PC-3 (cell line): ENCODE measurements at regions not wholly inside any gene's neighbourhood (a gene's known extent, or its start where the extent isn't known, plus 50 kb on each side); places are given as distances from the start of the nearest gene placed in this dataset.

Experiments
- ATAC-seq: fragments of 200-7000 bp; cut with Tn5 transposase; 2 replicates; pipeline ENCODE4 v1.9.1; 2020; ENCODE audit warnings: mild to moderate bottlenecking, moderate library complexity
- BruUV-seq: library from RNA; stranded (reverse); fragments of 400-500 nt; replicated peaks from 2 replicates; lab custom pipeline; 2021; lab: Mats Ljungman, UMichigan
- CTCF ChIA-PET: fragments of 300-600 bp; sonication (Branson Sonifier 250); formaldehyde crosslinking; loops from one replicate; lab custom pipeline; 2022; ENCODE audit warnings: antibody characterized with exemption; lab: Charles Lee
- POLR2A ChIA-PET: fragments of 300-600 bp; sonication (Branson Sonifier 250); formaldehyde crosslinking; loops from one replicate; lab custom pipeline; 2022; ENCODE audit warnings: antibody characterized with exemption; ENCODE audit not compliant: unreplicated experiment; lab: Charles Lee
- DNase-seq: peaks from one replicate; pipeline ENCODE4 v3.0.0-alpha.2; 2015
- H2AFZ ChIP-seq: fragments of 300-600 bp; sonication (generic); 2 replicates; pipeline ENCODE4 v1.6.0; 2016; ENCODE audit warnings: antibody characterized with exemption, low read length
- H3F3A ChIP-seq: fragments of 300-600 bp; sonication (generic); one replicate; pipeline ENCODE4 v1.6.0; 2017; ENCODE audit warnings: antibody characterized with exemption, low read length, control low read depth, mild to moderate bottlenecking; ENCODE audit not compliant: unreplicated experiment
- H3K27ac ChIP-seq: fragments of 300-600 bp; sonication (generic); 2 replicates; pipeline ENCODE4 v1.5.1; 2016; ENCODE audit warnings: mild to moderate bottlenecking, low read length
- H3K27me3 ChIP-seq: fragments of 300-600 bp; sonication (generic); 2 replicates; pipeline ENCODE4 v1.6.1; 2016; ENCODE audit warnings: low read length, mixed read lengths
- H3K36me3 ChIP-seq: fragments of 300-600 bp; sonication (generic); 2 replicates; pipeline ENCODE4 v1.6.1; 2016; ENCODE audit warnings: low read depth, mixed run types, low read length, mixed read lengths
- H3K4me1 ChIP-seq: fragments of 300-600 bp; sonication (generic); 2 replicates; pipeline ENCODE4 v1.5.1; 2016; ENCODE audit warnings: low read length; ENCODE audit not compliant: insufficient read depth
- H3K4me2 ChIP-seq: fragments of 300-600 bp; sonication (generic); 2 replicates; pipeline ENCODE4 v1.6.0; 2016; ENCODE audit warnings: low read length
- H3K4me3 ChIP-seq: fragments of 300-600 bp; sonication (generic); 2 replicates; pipeline ENCODE4 v1.5.1; 2016; ENCODE audit warnings: mild to moderate bottlenecking, low read length, mixed read lengths
- H3K79me2 ChIP-seq: fragments of 300-600 bp; sonication (generic); 2 replicates; pipeline ENCODE4 v1.6.1; 2017; ENCODE audit warnings: low read length, mixed read lengths
- H3K9ac ChIP-seq: fragments of 300-600 bp; sonication (generic); 2 replicates; pipeline ENCODE4 v1.6.0; 2016; ENCODE audit warnings: mild to moderate bottlenecking, low read length
- H3K9me2 ChIP-seq: fragments of 300-600 bp; sonication (generic); replicated peaks from 2 replicates; pipeline ENCODE4 v1.6.1; 2016; ENCODE audit warnings: mixed run types, low read length, mixed read lengths
- H3K9me3 ChIP-seq: fragments of 300-600 bp; sonication (generic); 2 replicates; pipeline ENCODE4 v1.6.1; 2016; ENCODE audit warnings: low read length, mixed read lengths
- H4K20me1 ChIP-seq: fragments of 300-600 bp; sonication (generic); 2 replicates; pipeline ENCODE4 v1.6.1; 2016; ENCODE audit warnings: low read length, mixed read lengths
- CTCF ChIP-seq: fragments of 300-600 bp; sonication (generic); conservative IDR thresholded peaks from 2 replicates; pipeline ENCODE4 v1.5.1; 2017; ENCODE audit warnings: antibody characterized with exemption, low read depth, mild to moderate bottlenecking, low read length
- EZH2 ChIP-seq: fragments of 300-600 bp; sonication (generic); IDR thresholded peaks from one replicate; pipeline ENCODE4 v1.6.1; 2017; ENCODE audit warnings: antibody characterized with exemption, mild to moderate bottlenecking, low read length; ENCODE audit not compliant: unreplicated experiment
- EZH2phosphoT487 ChIP-seq: fragments of 300-600 bp; sonication (generic); IDR thresholded peaks from 2 replicates; pipeline ENCODE4 v1.6.1; 2018; ENCODE audit warnings: mild to moderate bottlenecking, antibody characterized with exemption, low read length, borderline replicate concordance
- intact Hi-C: fragments of 100-400 bp; cut with micrococcal nuclease; formaldehyde crosslinking; loops from 2 replicates; pipeline ENCODE4 v1.9.0; 2023

GRCh38 chr1:30149226-30149625 lies 574.2 kb downstream of the MATN1 start:
- Histone ChIP-seq H3K9ac (no peak overlapping the region), H3K27ac (no peak overlapping the region), H2AFZ (no peak overlapping the region), H3K27me3 (no peaks in the 10 kb centered on the region), H3K36me3 (no peaks in the 10 kb centered on the region), H3K79me2 (no peaks in the 10 kb centered on the region), H4K20me1 (no peaks in the 10 kb centered on the region), H3K9me3 (no peaks in the 10 kb centered on the region), H3F3A (no peaks in the 10 kb centered on the region), H3K4me2 (no peak overlapping the region), H3K4me1 (no peaks in the 10 kb centered on the region), H3K4me3 (no peak overlapping the region), H3K9me2 (no peaks in the 10 kb centered on the region)
- intact Hi-C loops = no loop called here
- ATAC-seq (no peak), DNase-seq (no peak)
- TF ChIP-seq EZH2 = no peak
- BruUV-seq = no TSS peak
- ChIA-PET CTCF (no interaction called here), POLR2A (no interaction called here)

- Histone ChIP-seq H3K27ac (no peak overlapping the region), H3K9ac (no peak overlapping the region), H3K4me1 (no peaks in the 10 kb centered on the region), H3K9me3 (no peaks in the 10 kb centered on the region), H3F3A (no peaks in the 10 kb centered on the region), H3K36me3 (no peaks in the 10 kb centered on the region), H3K79me2 (no peaks in the 10 kb centered on the region), H3K27me3 (no peaks in the 10 kb centered on the region), H3K4me2 (no peak overlapping the region), H4K20me1 (no peaks in the 10 kb centered on the region), H2AFZ (no peak overlapping the region), H3K9me2 (no peaks in the 10 kb centered on the region), H3K4me3 (no peak overlapping the region)
- no peak for TF ChIP-seq EZH2
- TF ChIP-seq EZH2phosphoT487 = no peak
- TF ChIP-seq CTCF = no peak
- ATAC-seq (no peak), DNase-seq (no peak)
- intact Hi-C loops = no loop called here
- ChIA-PET CTCF (no interaction called here), POLR2A (no interaction called here)
- BruUV-seq = no TSS peak
Observed at GRCh38 chr1:30148676-30149075, 574.7 kb downstream of the MATN1 start.

- H3K9me2 ChIP-seq = no peaks in the 10 kb centered on the region
- intact Hi-C loops = no loop called here
- BruUV-seq = no TSS peak
- H3K36me3 ChIP-seq = no peaks in the 10 kb centered on the region
- H3K27me3 ChIP-seq = no peaks in the 10 kb centered on the region
- ChIA-PET CTCF (no interaction called here), POLR2A (no interaction called here)
- H4K20me1 ChIP-seq = no peaks in the 10 kb centered on the region
- no peak for TF ChIP-seq EZH2phosphoT487
- no peak for TF ChIP-seq CTCF
- TF ChIP-seq EZH2 = no peak
- no peak overlapping the region for H3K4me2 ChIP-seq
- H3K4me1 ChIP-seq = no peaks in the 10 kb centered on the region
- no peaks in the 10 kb centered on the region for H3F3A ChIP-seq
- ATAC-seq = no peak
- no peak for DNase-seq
- H3K9me3 ChIP-seq = no peaks in the 10 kb centered on the region
- no peak overlapping the region for H3K4me3 ChIP-seq
- no peak overlapping the region for H3K9ac ChIP-seq
- no peaks in the 10 kb centered on the region for H3K79me2 ChIP-seq
- no peak overlapping the region for H3K27ac ChIP-seq
- no peak overlapping the region for H2AFZ ChIP-seq
Observed at GRCh38 chr1:30147188-30147587, 576.2 kb downstream of the MATN1 start.
